Stomach (tissue), 8 donors: ENCODE measurements at regions not wholly inside any gene's neighbourhood (a gene's known extent, or its start where the extent isn't known, plus 50 kb on each side); places are given as distances from the start of the nearest gene placed in this dataset.

Experiments
- DNase-seq, 2 donors: peaks; one replicate each; pipeline versions ENCODE4 v3.0.0 to v3.0.0-alpha.2; 2013 to 2019
- H3K27ac ChIP-seq, 5 donors: fragments of 200-600 bp in 4 of 5; sonication (generic) in 4 of 5; one replicate each; pipeline ENCODE4 v1.5.1; 2013 to 2019; ENCODE audit warnings: mild to moderate bottlenecking in 1 of 5, moderate library complexity in 1 of 5
- H3K27me3 ChIP-seq, 3 donors: fragments of 200-600 bp; sonication (generic); one replicate each; pipeline ENCODE4 v1.5.1; 2017 to 2019; ENCODE audit warnings: mixed run types in 1 of 3
- H3K36me3 ChIP-seq, 4 donors: fragments of 200-600 bp; sonication (generic); 1 replicate in 3 of 4; 2 replicates in 1 of 4; pipeline ENCODE4 v1.5.1; 2016 to 2019
- H3K4me1 ChIP-seq, 4 donors: fragments of 200-600 bp; sonication (generic); one replicate each; pipeline ENCODE4 v1.5.1; 2016 to 2019
- H3K4me3 ChIP-seq, 4 donors: fragments of 200-600 bp; sonication (generic) in 3 of 4; one replicate each; pipeline ENCODE4 v1.5.1; 2016 to 2019; ENCODE audit warnings: mild to moderate bottlenecking in 1 of 4
- H3K9me3 ChIP-seq, 4 donors: fragments of 200-600 bp; sonication (generic); one replicate each; pipeline ENCODE4 v1.5.1; 2016 to 2019
- EP300 ChIP-seq: sonication (generic); formaldehyde crosslinking; IDR thresholded peaks from one replicate; pipeline ENCODE4 v1.6.1; 2017; ENCODE audit warnings: antibody characterized with exemption
- POLR2A ChIP-seq, 4 donors: fragments of 450-650 bp; IDR thresholded peaks; one replicate each; pipeline ENCODE4 v1.6.1; 2016; ENCODE audit warnings: antibody characterized with exemption in 4 of 4, control low read depth in 2 of 4, mild to moderate bottlenecking in 1 of 4, moderate library complexity in 1 of 4
- POLR2AphosphoS5 ChIP-seq, 3 donors: sonication (generic); formaldehyde crosslinking; IDR thresholded peaks; one replicate each; pipeline ENCODE4 v1.6.1; 2016; ENCODE audit warnings: antibody characterized with exemption in 3 of 3
- whole genome bisulfite sequencing, 5 donors: extraction: QIAGEN DNeasy Blood & Tissue Kit in 3 of 5; methylation state at CpG; one replicate each; pipeline versions ENCODE4 v1.1.5 to v1.1.7; 2013 to 2018; 5-methylcytosine and 5-hydroxymethylcytosine counted together
- intact Hi-C: fragments of 100-400 bp; cut with DNase I; formaldehyde crosslinking; loops from one replicate; pipeline ENCODE4 v1.15.1; 2023; ENCODE audit warnings: low total_unique reads
- TF ChIP-seq, protein P1 (sequence below), 7 experiments: fragments of 450-650 bp in 4 of 7; fragments of 200-600 bp in 3 of 7; sonication (generic) in 3 of 7; IDR thresholded peaks; one replicate each; pipeline ENCODE4 v1.5.1; 2016 to 2019; ENCODE audit warnings: antibody characterized with exemption in 7 of 7, control low read depth in 2 of 7, mild to moderate bottlenecking in 1 of 7
- donor health status: healthy with polysubstance abuse.
- donor health status: Bipolar disorder and iron deficiency.
- donor health status: healthy.

DNA sequence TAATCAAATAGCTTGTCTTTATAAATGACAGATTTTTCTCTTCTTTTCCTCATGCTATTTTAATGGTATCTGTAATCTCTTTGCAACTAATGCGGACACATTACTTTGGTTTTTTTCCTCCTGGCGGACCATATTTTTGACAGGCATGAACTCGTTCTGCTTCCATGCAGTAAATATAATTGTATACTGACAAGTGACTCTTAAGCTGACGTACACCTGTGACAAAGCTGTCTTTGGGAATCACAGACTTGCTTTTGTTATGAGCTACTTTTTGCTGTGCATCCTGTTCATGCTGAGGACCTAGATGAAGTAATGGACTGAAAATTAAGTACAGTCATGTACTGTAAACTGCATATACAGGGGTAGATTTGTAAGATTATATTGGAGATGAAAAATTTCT, 434.3 kb upstream of the TMTC1 start:
- Histone ChIP-seq H3K4me3 (no peak overlapping the region), H3K4me1 (no peaks in the 10 kb centered on the region), H3K27me3 (no peaks in the 10 kb centered on the region), H3K9me3 (no peaks in the 10 kb centered on the region), H3K27ac (no peak overlapping the region), H3K36me3 (no peaks in the 10 kb centered on the region)
- no peak for TF ChIP-seq POLR2A (IDR thresholded peaks at IDR 0.05)
- TF ChIP-seq, protein P1, sequence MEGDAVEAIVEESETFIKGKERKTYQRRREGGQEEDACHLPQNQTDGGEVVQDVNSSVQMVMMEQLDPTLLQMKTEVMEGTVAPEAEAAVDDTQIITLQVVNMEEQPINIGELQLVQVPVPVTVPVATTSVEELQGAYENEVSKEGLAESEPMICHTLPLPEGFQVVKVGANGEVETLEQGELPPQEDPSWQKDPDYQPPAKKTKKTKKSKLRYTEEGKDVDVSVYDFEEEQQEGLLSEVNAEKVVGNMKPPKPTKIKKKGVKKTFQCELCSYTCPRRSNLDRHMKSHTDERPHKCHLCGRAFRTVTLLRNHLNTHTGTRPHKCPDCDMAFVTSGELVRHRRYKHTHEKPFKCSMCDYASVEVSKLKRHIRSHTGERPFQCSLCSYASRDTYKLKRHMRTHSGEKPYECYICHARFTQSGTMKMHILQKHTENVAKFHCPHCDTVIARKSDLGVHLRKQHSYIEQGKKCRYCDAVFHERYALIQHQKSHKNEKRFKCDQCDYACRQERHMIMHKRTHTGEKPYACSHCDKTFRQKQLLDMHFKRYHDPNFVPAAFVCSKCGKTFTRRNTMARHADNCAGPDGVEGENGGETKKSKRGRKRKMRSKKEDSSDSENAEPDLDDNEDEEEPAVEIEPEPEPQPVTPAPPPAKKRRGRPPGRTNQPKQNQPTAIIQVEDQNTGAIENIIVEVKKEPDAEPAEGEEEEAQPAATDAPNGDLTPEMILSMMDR (IDR thresholded peaks at IDR 0.05) = no peak
- no peak for TF ChIP-seq POLR2AphosphoS5 (IDR thresholded peaks at IDR 0.05)
- no peak for TF ChIP-seq EP300
- intact Hi-C loops = no loop called here
- WGBS, 5 donors = 92 to 95% (median 93%) methylated on average over 4 of the region's 4 CpGs
- DNase-seq = no peak

DNA sequence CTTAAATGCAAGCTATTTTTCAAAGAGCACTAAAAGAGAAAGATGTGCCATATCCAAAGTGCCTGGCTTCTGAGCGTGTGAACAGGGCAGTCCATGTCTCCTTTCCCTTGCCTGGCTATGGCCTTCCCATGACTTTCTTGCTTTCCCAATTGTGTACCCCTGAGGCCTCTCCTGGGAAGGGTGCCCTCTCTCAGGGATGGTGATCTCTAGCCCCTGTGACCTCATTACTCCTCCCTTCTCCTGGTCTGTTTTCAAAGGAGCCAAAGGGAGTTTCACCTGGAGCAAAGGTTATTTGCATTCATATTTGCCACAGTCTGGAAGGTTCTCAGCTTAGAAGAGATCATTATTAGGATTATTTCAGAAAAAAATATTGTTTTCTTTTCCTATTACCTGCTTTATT, 429.4 kb upstream of the TMTC1 start:
- H3K36me3 ChIP-seq = no peaks in the 10 kb centered on the region
- H3K4me3 ChIP-seq = no peak overlapping the region
- no peaks in the 10 kb centered on the region for H3K4me1 ChIP-seq
- 25 to 89% (median 45%) methylated on average over 1 of the region's 1 CpG for WGBS, 5 donors
- no peak for TF ChIP-seq POLR2AphosphoS5 (IDR thresholded peaks at IDR 0.05)
- TF ChIP-seq POLR2A (IDR thresholded peaks at IDR 0.05) = no peak
- TF ChIP-seq EP300 = no peak
- TF ChIP-seq, protein P1 (IDR thresholded peaks at IDR 0.05) = no peak
- no peaks in the 10 kb centered on the region for H3K27me3 ChIP-seq
- intact Hi-C loops = no loop called here
- no peak overlapping the region for H3K27ac ChIP-seq
- no peak for DNase-seq
- H3K9me3 ChIP-seq = no peaks in the 10 kb centered on the region

- Histone ChIP-seq H3K27ac (no peak overlapping the region), H3K4me1 (no peaks in the 10 kb centered on the region), H3K9me3 (no peaks in the 10 kb centered on the region), H3K4me3 (no peak overlapping the region), H3K36me3 (no peaks in the 10 kb centered on the region), H3K27me3 (no peaks in the 10 kb centered on the region)
- intact Hi-C loops = no loop called here
- TF ChIP-seq POLR2AphosphoS5 (IDR thresholded peaks at IDR 0.05) (no peak), EP300 (no peak), POLR2A (IDR thresholded peaks at IDR 0.05) (no peak)
- TF ChIP-seq, protein P1 (IDR thresholded peaks at IDR 0.05) = no peak
- WGBS, 5 donors = 66 to 80% (median 68%) methylated on average over 3 of the region's 3 CpGs
- no peak for DNase-seq
Observed at GRCh38 chr12:30211743-30212142, 428.0 kb upstream of the TMTC1 start.

GRCh38 chr12:30203981-30204380, 420.2 kb upstream of the TMTC1 start:
- Histone ChIP-seq H3K27ac (no peak overlapping the region), H3K36me3 (no peaks in the 10 kb centered on the region), H3K27me3 (peaks cover 0 to 20% (median 10%) of the 10 kb centered on the region in 3 donors), H3K9me3 (no peaks in the 10 kb centered on the region), H3K4me3 (no peak overlapping the region), H3K4me1 (peaks cover 0 to 32% (median 27%) of the 10 kb centered on the region in 4 donors)
- DNase-seq = no peak
- TF ChIP-seq, protein P1 (IDR thresholded peaks at IDR 0.05) = no peak
- TF ChIP-seq EP300 = no peak
- no peak for TF ChIP-seq POLR2A (IDR thresholded peaks at IDR 0.05)
- no peak for TF ChIP-seq POLR2AphosphoS5 (IDR thresholded peaks at IDR 0.05)
- intact Hi-C loops = no loop called here
- 45 to 70% (median 54%) methylated on average over 2 of the region's 2 CpGs for WGBS, 5 donors
